PC-3 (cell line): ENCODE measurements at regions not wholly inside any gene's neighbourhood (a gene's known extent, or its start where the extent isn't known, plus 50 kb on each side); places are given as distances from the start of the nearest gene placed in this dataset.

Source experiments
- EZH2 ChIP-seq: fragments of 300-600 bp; sonication (generic); IDR thresholded peaks from one replicate; pipeline ENCODE4 v1.6.1; 2017; ENCODE audit warnings: antibody characterized with exemption, mild to moderate bottlenecking, low read length; ENCODE audit not compliant: unreplicated experiment
- EZH2phosphoT487 ChIP-seq: fragments of 300-600 bp; sonication (generic); IDR thresholded peaks from 2 replicates; pipeline ENCODE4 v1.6.1; 2018; ENCODE audit warnings: mild to moderate bottlenecking, antibody characterized with exemption, low read length, borderline replicate concordance
- TF ChIP-seq, protein P1 (sequence below): fragments of 300-600 bp; sonication (generic); conservative IDR thresholded peaks from 2 replicates; pipeline ENCODE4 v1.5.1; 2017; ENCODE audit warnings: antibody characterized with exemption, low read depth, mild to moderate bottlenecking, low read length

DNA sequence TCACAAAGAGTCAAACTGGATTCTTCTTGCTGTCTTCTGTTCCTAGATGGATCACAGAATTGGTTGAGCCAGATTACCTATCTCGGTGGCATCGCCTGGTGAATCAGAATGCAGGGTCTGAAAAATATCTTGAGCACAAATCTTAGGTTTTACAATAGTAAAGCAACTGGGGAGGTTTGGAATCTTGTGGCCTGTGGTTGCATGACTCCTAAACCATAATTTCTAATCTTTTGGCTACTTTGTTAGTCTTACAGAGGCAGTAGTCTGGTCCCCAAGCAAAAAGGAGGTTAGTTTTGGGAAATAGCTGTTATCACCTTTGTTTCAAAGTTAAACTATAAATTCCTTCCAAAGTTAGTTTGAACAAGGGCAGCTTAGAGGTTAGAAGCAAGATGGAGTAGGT, 1488.5 kb upstream of the FLRT2 start:
- TF ChIP-seq, protein P1, sequence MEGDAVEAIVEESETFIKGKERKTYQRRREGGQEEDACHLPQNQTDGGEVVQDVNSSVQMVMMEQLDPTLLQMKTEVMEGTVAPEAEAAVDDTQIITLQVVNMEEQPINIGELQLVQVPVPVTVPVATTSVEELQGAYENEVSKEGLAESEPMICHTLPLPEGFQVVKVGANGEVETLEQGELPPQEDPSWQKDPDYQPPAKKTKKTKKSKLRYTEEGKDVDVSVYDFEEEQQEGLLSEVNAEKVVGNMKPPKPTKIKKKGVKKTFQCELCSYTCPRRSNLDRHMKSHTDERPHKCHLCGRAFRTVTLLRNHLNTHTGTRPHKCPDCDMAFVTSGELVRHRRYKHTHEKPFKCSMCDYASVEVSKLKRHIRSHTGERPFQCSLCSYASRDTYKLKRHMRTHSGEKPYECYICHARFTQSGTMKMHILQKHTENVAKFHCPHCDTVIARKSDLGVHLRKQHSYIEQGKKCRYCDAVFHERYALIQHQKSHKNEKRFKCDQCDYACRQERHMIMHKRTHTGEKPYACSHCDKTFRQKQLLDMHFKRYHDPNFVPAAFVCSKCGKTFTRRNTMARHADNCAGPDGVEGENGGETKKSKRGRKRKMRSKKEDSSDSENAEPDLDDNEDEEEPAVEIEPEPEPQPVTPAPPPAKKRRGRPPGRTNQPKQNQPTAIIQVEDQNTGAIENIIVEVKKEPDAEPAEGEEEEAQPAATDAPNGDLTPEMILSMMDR = no peak
- TF ChIP-seq EZH2phosphoT487 (no peak), EZH2 (no peak)
